Tibial nerve (tissue), 3 donors: ENCODE measurements at regions not wholly inside any gene's neighbourhood (a gene's known extent, or its start where the extent isn't known, plus 50 kb on each side); places are given as distances from the start of the nearest gene placed in this dataset.

Source experiments
- CTCF ChIP-seq, 5 experiments: fragments of 200-600 bp in 3 of 5; fragments of 450-650 bp in 2 of 5; sonication (generic) in 3 of 5; IDR thresholded peaks; one replicate each; pipeline ENCODE4 v1.5.1; 2016 to 2019; ENCODE audit warnings: antibody characterized with exemption in 5 of 5, mild to moderate bottlenecking in 3 of 5, moderate library complexity in 2 of 5
- POLR2A ChIP-seq, 2 donors: fragments of 450-650 bp; IDR thresholded peaks; one replicate each; pipeline ENCODE4 v1.6.1; 2017; ENCODE audit warnings: antibody characterized with exemption in 2 of 2, mild to moderate bottlenecking in 2 of 2, moderate library complexity in 2 of 2

GRCh38 chr6:139497345-139497961 is 123.0 kb upstream of the CITED2 start:
- TF ChIP-seq POLR2A (IDR thresholded peaks at IDR 0.05) (no peak), CTCF (IDR thresholded peaks at IDR 0.05) (no peak)
